Thymus (tissue), 11 donors: ENCODE measurements at regions not wholly inside any gene's neighbourhood (a gene's known extent, or its start where the extent isn't known, plus 50 kb on each side); places are given as distances from the start of the nearest gene placed in this dataset.

Source experiments
- DNase-seq, 9 donors: peaks; one replicate each; pipeline ENCODE4 v3.0.0-alpha.2; 2013; ENCODE audit warnings: low spot score in 9 of 9, low read depth in 6 of 9, missing footprints in 1 of 9
- H3K27ac ChIP-seq, 2 donors: one replicate each; pipeline ENCODE4 v1.5.1; 2013; ENCODE audit warnings: control low read depth in 1 of 2, low read depth in 1 of 2, low read length in 1 of 2, mild to moderate bottlenecking in 1 of 2, moderate library complexity in 1 of 2
- H3K27me3 ChIP-seq, 2 donors: one replicate each; pipeline ENCODE4 v1.5.1; 2013; ENCODE audit warnings: low read length in 1 of 2; ENCODE audit not compliant: control insufficient read depth in 2 of 2, insufficient read depth in 1 of 2
- H3K36me3 ChIP-seq, 2 donors: one replicate each; pipeline ENCODE4 v1.5.1; 2013; ENCODE audit warnings: low read length in 1 of 2, mild to moderate bottlenecking in 1 of 2, moderate library complexity in 1 of 2; ENCODE audit not compliant: control insufficient read depth in 2 of 2, insufficient read depth in 2 of 2
- H3K4me1 ChIP-seq, 2 donors: one replicate each; pipeline ENCODE4 v1.5.1; 2013; ENCODE audit warnings: low read length in 2 of 2; ENCODE audit not compliant: control insufficient read depth in 2 of 2, insufficient read depth in 2 of 2
- H3K4me3 ChIP-seq, 2 donors: one replicate each; pipeline ENCODE4 v1.5.1; 2013; ENCODE audit warnings: low read length in 2 of 2, control low read depth in 1 of 2, mild to moderate bottlenecking in 1 of 2
- H3K9me3 ChIP-seq, 2 donors: one replicate each; pipeline ENCODE4 v1.5.1; 2013; ENCODE audit warnings: low read length in 1 of 2, mild to moderate bottlenecking in 1 of 2; ENCODE audit not compliant: control insufficient read depth in 2 of 2, insufficient read depth in 1 of 2
- WGBS: extraction: QIAGEN DNeasy Blood & Tissue Kit; methylation state at CpG from one replicate; pipeline ENCODE4 v1.1.7; 2013; 5-methylcytosine and 5-hydroxymethylcytosine counted together
- donor health status: healthy.

DNA sequence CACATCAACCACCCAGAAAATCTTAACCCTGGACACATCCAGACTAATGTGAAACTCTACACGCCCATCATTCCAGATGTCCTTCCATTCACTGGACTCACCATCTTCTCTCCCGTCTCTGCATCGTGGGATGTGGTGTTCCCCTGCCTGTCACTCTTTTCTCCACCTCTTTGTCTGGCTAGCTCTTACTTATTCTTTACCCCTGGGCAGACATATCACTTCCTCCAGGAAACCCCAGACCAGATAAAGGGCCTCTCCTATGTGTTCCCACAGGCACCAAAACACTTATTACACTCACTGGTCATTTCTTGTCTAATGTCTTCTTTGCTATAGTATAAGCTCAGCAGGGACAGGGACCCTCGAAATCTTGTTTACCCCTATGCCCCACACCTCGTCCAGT is 109.3 kb upstream of the IPO5 start:
- DNase-seq = no peak
- Histone ChIP-seq H3K27ac (no peak overlapping the region), H3K9me3 (no peaks in the 10 kb centered on the region), H3K4me1 (no peaks in the 10 kb centered on the region), H3K36me3 (no peaks in the 10 kb centered on the region), H3K27me3 (no peaks in the 10 kb centered on the region), H3K4me3 (no peak overlapping the region)
- 77% methylated on average over 5 of the region's 5 CpGs for WGBS

DNA sequence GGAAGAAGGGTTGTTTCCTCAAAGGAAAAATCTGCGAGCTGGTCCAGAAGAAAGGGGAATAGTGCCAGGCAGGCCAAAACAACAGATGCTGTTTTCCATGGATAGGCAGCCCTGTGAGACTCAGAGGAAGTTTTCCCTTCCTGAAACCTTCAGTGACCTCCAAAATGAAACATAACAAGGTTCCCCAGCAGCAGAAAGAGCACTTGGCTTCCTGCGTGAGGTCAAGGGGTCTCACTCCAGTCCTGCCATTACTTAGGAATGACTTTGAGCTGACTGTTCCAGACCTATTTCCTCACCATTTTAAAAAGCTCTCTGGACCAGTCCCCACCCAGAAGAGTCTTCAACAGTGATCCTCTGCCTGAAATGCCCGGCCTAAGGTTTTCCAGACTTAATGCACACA is 104.6 kb upstream of the IPO5 start:
- DNase-seq = no peak
- Histone ChIP-seq H3K36me3 (no peaks in the 10 kb centered on the region), H3K27ac (no peak overlapping the region), H3K27me3 (no peaks in the 10 kb centered on the region), H3K4me1 (no peaks in the 10 kb centered on the region), H3K9me3 (no peaks in the 10 kb centered on the region), H3K4me3 (no peak overlapping the region)
- 55% methylated on average over 3 of the region's 3 CpGs for WGBS

DNA sequence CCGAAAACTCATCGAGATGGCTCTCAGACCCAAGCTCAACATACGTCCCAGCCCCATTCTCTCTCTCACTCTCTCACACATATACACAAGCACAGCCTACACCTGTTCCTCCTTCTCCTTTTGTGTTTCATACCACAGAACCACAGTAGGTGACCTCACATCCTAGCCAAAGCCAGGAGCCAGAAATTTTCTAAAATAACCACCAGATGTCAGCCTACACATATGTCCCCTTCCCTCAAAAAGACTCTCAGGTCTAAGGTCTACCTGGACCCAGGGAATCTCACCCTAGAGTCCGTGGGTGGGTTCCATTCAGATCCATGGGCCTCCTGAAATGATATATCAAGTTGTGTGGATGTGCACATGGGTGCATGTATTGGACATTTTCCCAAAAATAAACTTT is 104.2 kb upstream of the IPO5 start:
- DNase-seq = peak in 3 of 9 donors; percentile 2 to 30 (median 4)
- Histone ChIP-seq H3K4me1 (no peaks in the 10 kb centered on the region), H3K4me3 (no peak overlapping the region), H3K27me3 (no peaks in the 10 kb centered on the region), H3K9me3 (no peaks in the 10 kb centered on the region), H3K27ac (no peak overlapping the region), H3K36me3 (no peaks in the 10 kb centered on the region)
- 42% methylated on average over 4 of the region's 4 CpGs for WGBS

DNA sequence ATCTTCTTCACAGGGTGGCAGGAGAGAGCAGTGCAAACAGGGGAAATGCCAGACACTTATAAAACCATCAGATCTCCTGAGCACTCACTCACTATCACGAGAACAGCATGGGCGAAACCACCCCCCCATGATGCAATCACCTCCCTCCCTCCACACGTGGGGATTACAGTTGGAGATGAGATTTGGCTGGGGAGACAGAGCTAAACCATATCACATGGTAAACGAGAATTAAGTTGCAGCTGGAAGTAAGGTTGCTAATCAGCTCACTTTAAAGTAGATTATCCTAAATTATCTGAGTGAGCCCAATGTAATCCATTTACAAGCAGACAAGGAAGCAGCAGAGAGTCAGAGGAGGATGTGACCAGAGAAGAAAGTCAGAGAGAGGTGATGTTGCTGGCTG is 102.2 kb upstream of the IPO5 start:
- WGBS = 79% methylated on average over 4 of the region's 4 CpGs
- Histone ChIP-seq H3K36me3 (no peaks in the 10 kb centered on the region), H3K4me1 (no peaks in the 10 kb centered on the region), H3K27ac (no peak overlapping the region), H3K4me3 (no peak overlapping the region), H3K9me3 (no peaks in the 10 kb centered on the region), H3K27me3 (no peaks in the 10 kb centered on the region)
- DNase-seq = no peak

GRCh38 chr13:97852181-97852874 is 101.1 kb upstream of the IPO5 start:
- DNase-seq = no peak
- Histone ChIP-seq H3K27ac (no peak overlapping the region), H3K9me3 (no peaks in the 10 kb centered on the region), H3K36me3 (no peaks in the 10 kb centered on the region), H3K4me1 (no peaks in the 10 kb centered on the region), H3K4me3 (no peak overlapping the region), H3K27me3 (no peaks in the 10 kb centered on the region)
- 79% methylated on average over 5 of the region's 5 CpGs for WGBS

DNA sequence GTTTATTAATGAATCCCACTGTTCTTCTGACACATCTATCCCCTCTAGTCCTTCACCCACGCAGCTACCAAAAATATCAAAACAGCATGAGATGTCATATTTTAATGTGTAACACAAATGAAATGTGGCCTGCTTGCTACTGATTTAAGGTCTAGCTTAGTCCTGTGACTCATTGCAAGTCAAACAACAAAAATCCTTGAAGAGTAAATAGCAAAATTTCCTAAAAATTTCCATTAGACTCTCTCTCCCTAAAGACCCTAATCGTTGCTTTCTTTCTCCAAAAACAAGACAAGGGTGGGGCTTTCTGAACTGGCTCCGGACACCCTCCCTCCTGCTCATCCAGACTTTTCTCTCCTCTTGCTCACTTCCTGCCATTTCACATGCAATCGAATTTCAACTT is 99.9 kb upstream of the IPO5 start:
- Histone ChIP-seq H3K4me1 (no peaks in the 10 kb centered on the region), H3K36me3 (no peaks in the 10 kb centered on the region), H3K27ac (no peak overlapping the region), H3K27me3 (no peaks in the 10 kb centered on the region), H3K4me3 (no peak overlapping the region), H3K9me3 (no peaks in the 10 kb centered on the region)
- WGBS = 93% methylated on average over 4 of the region's 4 CpGs
- DNase-seq = no peak

DNA sequence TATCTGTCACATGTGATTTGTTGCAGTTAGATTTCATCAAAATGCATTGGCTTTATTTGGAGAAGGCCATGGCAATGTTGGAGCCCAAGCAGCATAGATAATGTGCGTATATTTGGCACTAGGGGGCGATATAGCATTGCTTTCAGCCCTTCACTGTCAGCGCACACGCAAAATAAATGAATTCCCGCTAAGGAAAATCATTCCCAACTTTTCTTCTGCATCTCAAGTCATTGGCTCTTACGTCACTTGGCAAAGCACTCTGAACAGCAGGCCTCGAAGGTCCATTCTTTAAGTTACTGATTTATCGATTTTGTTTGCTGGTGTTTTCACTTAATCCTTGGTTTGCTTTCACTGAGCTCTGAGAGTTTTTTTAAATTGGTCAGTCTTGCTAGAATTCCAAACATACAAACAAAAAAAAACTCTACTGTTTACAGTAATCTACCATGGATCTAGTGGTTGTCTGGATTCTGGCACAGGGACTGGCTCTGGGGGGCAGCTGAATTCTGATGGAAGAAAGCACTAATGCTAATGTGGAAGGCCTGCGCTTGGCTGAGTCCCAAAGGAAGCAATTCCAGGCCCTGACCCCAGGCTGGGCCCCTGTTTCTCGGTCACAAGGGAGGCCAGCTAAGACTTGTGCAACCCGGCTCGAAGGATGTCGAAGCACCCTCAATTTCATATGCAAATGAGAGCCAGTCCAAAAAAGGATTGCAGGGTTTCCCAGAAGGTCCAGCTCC is 97.7 kb upstream of the IPO5 start:
- Histone ChIP-seq H3K36me3 (no peaks in the 10 kb centered on the region), H3K27me3 (no peaks in the 10 kb centered on the region), H3K4me1 (no peaks in the 10 kb centered on the region), H3K4me3 (no peak overlapping the region), H3K27ac (no peak overlapping the region), H3K9me3 (no peaks in the 10 kb centered on the region)
- 63% methylated on average over 13 of the region's 13 CpGs for WGBS
- peak in 7 of 9 donors; percentile 4 to 48 (median 19) for DNase-seq

DNA sequence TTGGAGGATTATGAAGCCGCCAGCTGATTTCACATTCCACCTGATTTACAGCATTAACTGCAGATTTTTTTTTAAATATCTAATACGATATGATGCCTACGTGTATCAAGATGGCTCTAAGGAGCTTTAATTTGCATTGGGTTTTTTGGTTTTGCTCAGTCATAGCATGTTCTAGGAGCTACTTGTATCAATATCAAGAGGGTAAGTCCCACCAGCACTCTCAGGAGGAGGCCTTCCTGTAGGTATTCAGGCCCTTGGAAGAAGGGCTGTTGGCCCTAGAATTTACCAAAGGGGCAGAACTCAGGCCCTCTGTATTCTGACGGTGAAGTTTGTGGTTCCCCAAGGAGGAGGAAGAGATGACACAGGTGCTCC is 97.2 kb upstream of the IPO5 start:
- no peak overlapping the region for H3K4me3 ChIP-seq
- no peaks in the 10 kb centered on the region for H3K9me3 ChIP-seq
- no peak for DNase-seq
- H3K4me1 ChIP-seq = no peaks in the 10 kb centered on the region
- no peak overlapping the region for H3K27ac ChIP-seq
- no peaks in the 10 kb centered on the region for H3K27me3 ChIP-seq
- no peaks in the 10 kb centered on the region for H3K36me3 ChIP-seq
- WGBS = 97% methylated on average over 4 of the region's 4 CpGs

GRCh38 chr13:97858161-97858560 is 95.3 kb upstream of the IPO5 start:
- no peak for DNase-seq
- WGBS = 94% methylated on average over 2 of the region's 2 CpGs
- Histone ChIP-seq H3K9me3 (no peaks in the 10 kb centered on the region), H3K4me1 (no peaks in the 10 kb centered on the region), H3K36me3 (no peaks in the 10 kb centered on the region), H3K27me3 (no peaks in the 10 kb centered on the region), H3K27ac (no peak overlapping the region), H3K4me3 (no peak overlapping the region)
